HG02678 (cell line): ENCODE measurements at regions not wholly inside any gene's neighbourhood (a gene's known extent, or its start where the extent isn't known, plus 50 kb on each side); places are given as distances from the start of the nearest gene placed in this dataset.

Source experiments
- ATAC-seq: cut with Tn5 transposase; IDR thresholded peaks from one replicate; pipeline ENCODE4 v1.9.1; 2021; ENCODE audit warnings: mild to moderate bottlenecking, moderate library complexity; ENCODE audit not compliant: unreplicated experiment

GRCh38 chr1:216785737-216786136 lies 62.5 kb upstream of the ESRRG start:
- ATAC-seq = no peak

GRCh38 chr1:216785221-216785620 lies 62.0 kb upstream of the ESRRG start:
- ATAC-seq = no peak

- ATAC-seq = no peak
These were observed 56.5 kb upstream of the ESRRG start for GRCh38 chr1:216779686-216780085.

GRCh38 chr1:216778737-216779136 lies 55.5 kb upstream of the ESRRG start:
- no peak for ATAC-seq

GRCh38 chr1:216777148-216777547 lies 53.9 kb upstream of the ESRRG start:
- ATAC-seq = no peak
